Choroid plexus epithelial cell (primary cell): ENCODE measurements at regions not wholly inside any gene's neighbourhood (a gene's known extent, or its start where the extent isn't known, plus 50 kb on each side); places are given as distances from the start of the nearest gene placed in this dataset.

ENCODE experiments used
- DNase-seq: peaks from one replicate; pipeline ENCODE4 v3.0.0-alpha.2; 2010; ENCODE audit warnings: low read depth
- H3K4me3 ChIP-seq: 2 replicates; pipeline ENCODE4 v1.5.1; 2011; ENCODE audit warnings: low read depth, mild to moderate bottlenecking, control low read depth, low read length, moderate library complexity
- TF ChIP-seq, protein P1 (sequence below): conservative IDR thresholded peaks from 2 replicates; pipeline ENCODE4 v1.5.1; 2011; ENCODE audit warnings: low read depth, mild to moderate bottlenecking, control low read depth, inconsistent platforms, low read length, moderate library complexity

- peak; percentile 51 for DNase-seq
- H3K4me3 ChIP-seq = no peak overlapping the region
- TF ChIP-seq, protein P1, sequence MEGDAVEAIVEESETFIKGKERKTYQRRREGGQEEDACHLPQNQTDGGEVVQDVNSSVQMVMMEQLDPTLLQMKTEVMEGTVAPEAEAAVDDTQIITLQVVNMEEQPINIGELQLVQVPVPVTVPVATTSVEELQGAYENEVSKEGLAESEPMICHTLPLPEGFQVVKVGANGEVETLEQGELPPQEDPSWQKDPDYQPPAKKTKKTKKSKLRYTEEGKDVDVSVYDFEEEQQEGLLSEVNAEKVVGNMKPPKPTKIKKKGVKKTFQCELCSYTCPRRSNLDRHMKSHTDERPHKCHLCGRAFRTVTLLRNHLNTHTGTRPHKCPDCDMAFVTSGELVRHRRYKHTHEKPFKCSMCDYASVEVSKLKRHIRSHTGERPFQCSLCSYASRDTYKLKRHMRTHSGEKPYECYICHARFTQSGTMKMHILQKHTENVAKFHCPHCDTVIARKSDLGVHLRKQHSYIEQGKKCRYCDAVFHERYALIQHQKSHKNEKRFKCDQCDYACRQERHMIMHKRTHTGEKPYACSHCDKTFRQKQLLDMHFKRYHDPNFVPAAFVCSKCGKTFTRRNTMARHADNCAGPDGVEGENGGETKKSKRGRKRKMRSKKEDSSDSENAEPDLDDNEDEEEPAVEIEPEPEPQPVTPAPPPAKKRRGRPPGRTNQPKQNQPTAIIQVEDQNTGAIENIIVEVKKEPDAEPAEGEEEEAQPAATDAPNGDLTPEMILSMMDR = no peak
Observed at GRCh38 chr21:36207577-36208320, 51.1 kb downstream of the DOP1B start.

DNA sequence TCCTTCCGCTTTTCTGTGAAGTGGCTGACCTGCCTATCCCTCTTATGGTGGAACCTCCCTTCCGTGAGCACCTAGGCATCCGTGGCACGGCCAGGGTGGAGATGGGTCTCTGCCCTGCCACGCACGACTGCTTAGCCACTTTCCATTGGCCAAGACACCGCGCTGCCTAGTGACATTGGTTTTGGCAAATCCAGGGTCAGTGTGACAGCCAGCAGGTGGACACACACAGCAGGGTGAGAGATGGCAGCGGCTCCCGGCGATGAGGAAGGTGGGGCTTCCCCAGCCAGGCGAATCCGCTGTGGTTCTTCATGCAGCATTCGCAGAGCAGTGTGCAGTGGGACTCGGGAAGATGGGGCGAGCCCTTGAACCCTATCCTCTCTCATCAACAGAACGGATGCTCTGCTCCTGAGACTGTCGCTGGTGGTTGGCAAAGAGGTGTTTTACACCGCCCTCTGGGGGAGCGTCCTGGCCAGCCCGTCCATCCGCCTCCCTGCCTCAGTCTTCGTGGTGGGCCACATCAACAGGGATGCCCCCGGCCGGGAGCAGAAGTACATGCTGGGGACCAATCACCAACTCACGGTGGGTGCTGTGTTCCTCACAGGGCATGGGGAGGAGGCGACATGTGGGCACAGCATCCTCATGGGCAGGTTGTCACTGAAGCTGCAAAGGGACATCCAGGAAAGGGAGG lies 51.8 kb downstream of the DOP1B start:
- H3K4me3 ChIP-seq = no peak overlapping the region
- no peak for DNase-seq

GRCh38 chr21:36209626-36210171 lies 53.1 kb downstream of the DOP1B start:
- TF ChIP-seq, protein P1 = peak; percentile 70
- peak; percentile 83 for DNase-seq
- H3K4me3 ChIP-seq = no peak overlapping the region

More for the DNA sequence above, 51.8 kb downstream of the DOP1B start:
- TF ChIP-seq, protein P1 = no peak

- peak; percentile 11 for DNase-seq
- H3K4me3 ChIP-seq = no peak overlapping the region
- TF ChIP-seq, protein P1 = no peak
Observed at GRCh38 chr21:36210779-36211659, 54.4 kb downstream of the DOP1B start.

- H3K4me3 ChIP-seq = no peak overlapping the region
- DNase-seq = peak; percentile 78
- TF ChIP-seq, protein P1 = no peak
Observed at GRCh38 chr21:36211660-36212512, 55.3 kb downstream of the DOP1B start.

DNA sequence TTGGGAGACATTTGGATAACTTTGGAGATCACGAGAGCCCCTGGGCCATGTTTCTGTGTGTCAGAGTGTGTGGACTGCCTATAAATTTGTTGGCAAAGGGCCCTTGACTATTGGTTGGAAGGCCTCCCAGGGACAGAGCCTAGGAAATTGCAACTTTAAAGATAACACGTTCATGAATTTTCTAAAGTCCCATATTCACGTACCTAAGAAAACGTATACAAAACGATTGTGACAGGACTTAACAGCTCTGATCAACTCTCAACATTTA lies 55.8 kb downstream of the DOP1B start:
- no peak overlapping the region for H3K4me3 ChIP-seq
- TF ChIP-seq, protein P1 = no peak
- no peak for DNase-seq
